GM10847 (cell line): ENCODE measurements at regions not wholly inside any gene's neighbourhood (a gene's known extent, or its start where the extent isn't known, plus 50 kb on each side); places are given as distances from the start of the nearest gene placed in this dataset.

Source experiments
- POLR2A ChIP-seq: IDR thresholded peaks from 2 replicates; pipeline ENCODE4 v1.6.1; 2011; ENCODE audit not compliant: insufficient read length; ENCODE audit errors: extremely low read depth

DNA sequence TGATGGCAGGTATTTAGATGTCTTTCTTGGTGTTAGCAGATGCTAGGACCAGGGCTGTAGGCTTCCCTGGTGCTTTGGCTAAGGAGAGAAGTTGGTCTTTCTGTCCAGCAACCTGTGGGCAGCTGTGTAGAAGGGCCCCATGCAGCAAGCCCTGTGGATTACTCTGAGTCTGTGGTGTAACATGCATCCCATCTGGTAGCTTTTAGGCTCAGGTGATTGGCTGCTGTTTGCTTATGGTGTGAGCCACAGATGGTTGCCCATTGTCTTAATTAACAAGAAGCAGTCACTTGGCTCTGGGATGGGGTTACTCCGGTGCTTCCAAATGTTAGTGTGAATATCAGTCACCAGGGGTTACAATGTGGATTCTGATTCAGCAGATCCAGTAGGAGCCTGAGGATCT is 368.6 kb upstream of the C2CD4B start:
- no peak for TF ChIP-seq POLR2A

DNA sequence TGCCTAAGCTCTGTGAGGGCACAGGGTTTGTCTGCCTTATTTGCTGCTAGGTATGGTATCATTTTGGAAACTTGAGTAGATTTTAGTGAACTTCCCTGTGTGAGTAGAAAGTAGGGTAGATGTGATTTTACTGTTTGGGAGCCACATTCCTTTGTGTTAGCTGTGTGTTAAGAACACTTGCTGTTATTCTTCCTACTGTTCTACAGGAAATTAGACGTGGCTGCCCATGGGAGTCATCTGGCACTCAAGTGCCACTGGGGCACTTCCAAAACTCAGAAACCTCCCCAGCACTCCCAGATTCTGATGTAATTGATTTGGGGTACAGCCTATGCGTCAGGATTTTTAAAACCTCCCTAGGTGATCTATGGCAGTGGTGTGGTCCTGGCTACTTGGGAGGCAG is 369.9 kb upstream of the C2CD4B start:
- no peak for TF ChIP-seq POLR2A

DNA sequence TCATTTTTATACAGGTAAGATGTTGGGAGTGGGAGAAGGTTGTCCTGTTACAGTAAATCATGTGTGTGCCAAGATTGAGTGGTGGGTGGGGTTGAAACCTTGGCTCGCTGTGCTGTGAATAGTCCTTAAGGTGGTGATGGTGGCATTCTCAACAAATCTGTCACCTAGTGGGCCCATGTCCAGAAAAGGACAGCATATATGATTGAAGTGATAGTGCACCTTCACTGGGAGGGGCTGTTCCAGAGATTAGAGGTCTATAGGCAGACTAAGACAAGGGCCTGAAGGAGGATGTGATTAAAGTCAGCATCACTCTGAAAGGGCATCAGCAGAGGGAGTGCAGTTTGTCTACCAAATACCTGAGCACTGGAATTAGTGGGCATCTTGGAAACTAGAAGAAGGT is 374.2 kb upstream of the C2CD4B start:
- TF ChIP-seq POLR2A = no peak

DNA sequence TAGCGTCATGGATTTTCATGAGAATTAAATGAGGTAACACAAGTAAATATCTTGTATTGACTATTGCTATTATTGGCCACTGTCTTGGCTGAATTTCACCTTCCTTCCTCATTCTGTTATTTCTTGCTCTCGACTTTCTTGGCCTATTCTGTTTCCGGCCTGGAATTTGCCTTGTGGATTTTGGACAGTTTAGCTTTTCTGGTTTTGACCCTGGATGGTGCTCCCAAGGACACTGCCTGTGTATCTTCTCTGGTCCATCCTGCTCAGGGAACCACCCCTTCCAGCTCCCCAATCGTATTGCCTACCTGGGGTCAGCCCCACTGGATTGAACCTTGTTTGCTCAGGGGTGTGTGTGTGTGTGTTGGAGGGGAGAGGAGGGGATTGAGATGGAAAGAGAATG is 376.2 kb upstream of the C2CD4B start:
- TF ChIP-seq POLR2A = no peak

DNA sequence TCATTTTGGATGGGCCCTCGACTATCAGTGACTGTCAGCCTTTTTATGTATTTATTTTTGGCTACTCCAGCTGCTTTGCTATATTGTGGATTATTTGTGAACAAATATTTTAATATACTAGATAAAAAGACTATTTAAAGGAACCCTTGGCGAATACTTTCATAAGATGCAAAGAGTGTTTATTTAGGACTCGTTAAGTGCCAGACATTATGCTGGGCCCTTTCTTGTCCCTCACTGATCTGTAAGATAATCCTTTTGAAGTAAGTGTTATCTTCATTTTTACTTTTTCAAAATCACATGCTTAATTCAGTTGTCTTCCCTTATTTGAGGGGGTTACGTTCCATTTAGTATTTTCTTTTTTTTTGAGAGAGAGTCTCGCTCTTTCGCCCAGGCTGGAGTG is 376.8 kb upstream of the C2CD4B start:
- TF ChIP-seq POLR2A = no peak

DNA sequence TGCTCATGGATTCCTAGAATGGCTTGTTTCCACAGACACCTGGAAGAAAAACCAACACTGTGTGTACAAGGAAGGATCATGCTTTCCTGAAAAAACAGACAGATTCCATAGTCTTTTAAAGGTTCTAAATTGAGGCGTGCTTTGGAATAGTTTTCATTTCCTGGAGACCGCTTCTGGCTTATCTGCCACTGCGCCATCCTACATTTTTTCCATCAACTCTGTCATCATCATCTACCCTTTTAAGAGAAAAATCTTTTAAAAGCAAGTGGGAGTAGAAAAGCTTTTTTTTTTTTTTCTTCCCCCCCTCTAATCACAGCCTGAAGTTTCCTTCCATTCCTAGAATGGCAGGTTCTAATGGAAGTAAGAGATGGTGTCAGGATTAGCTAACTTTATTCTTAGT is 379.4 kb upstream of the C2CD4B start:
- no peak for TF ChIP-seq POLR2A

DNA sequence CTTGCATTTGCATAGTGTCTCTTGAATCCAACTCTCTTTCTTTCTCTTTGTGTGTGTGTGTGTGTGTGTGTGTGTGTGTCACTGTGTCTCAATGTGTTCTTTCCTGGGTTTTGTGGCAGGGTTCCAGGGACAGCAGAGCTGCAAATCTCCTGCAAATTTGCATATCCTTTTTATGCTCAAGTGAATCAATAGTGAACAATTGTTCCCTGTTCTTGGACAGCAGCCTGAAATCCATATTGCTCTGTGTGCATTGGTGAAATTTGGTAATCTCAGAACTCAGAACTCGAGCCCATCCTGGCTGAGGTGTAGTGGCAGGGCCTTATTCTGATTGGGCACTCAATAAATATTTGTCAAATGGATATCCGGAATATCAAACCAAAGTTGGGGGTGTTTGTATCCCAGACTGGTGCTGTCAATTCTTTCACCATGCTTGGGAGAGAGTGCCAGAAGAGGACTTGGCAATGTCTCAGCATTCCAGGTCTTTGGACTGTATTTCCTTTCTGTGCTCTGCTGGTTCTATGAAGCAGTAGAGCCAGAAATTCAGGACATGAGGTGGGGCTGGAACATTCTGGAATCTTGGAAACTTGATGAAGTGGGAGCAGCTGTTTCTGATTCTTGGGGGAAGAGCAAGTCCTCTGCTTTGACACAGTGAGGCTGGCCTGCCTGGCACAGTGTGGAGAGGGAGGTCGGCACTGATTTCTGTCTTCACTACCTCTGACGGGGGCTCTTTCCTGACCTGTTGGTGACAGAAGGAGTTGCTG is 380.6 kb upstream of the C2CD4B start:
- no peak for TF ChIP-seq POLR2A

DNA sequence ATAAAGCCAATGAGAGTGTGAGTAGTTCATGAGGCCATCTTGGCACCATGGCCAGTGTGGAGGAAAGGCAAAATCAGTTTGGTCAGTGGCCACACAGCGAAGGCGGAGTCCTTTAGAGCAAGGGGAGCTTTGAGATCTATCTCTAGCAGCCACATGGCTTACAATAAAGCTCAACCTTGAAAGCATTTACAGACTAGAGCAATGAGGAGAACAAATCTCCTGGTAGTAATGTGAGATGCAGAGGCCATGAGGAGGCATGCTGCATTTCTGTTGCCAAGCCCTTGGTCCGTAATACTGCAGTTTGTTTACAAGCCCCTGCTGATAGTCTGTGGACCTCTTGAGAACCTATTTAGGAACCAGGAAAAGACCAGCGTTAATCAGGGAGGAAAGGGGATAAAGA is 381.5 kb upstream of the C2CD4B start:
- TF ChIP-seq POLR2A = no peak

DNA sequence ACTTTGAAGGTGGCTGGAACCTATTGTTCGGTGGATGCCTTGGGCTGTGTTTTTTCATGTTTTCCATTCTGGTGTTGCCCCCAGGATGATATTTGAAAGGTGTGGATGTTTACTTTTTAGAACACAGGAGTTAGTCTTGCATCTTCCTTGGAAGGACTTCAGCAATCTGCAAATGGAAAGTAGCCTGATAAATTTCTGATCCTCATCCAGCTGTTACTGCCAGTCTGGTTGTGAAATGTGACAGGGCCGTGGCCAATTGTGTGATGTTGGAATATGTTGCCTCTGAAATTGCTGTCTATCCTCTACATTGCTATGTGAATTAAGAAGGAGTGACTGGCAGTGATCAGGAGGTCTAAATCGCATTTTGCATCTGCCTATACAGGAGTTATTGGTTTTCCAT is 382.5 kb upstream of the C2CD4B start:
- no peak for TF ChIP-seq POLR2A

DNA sequence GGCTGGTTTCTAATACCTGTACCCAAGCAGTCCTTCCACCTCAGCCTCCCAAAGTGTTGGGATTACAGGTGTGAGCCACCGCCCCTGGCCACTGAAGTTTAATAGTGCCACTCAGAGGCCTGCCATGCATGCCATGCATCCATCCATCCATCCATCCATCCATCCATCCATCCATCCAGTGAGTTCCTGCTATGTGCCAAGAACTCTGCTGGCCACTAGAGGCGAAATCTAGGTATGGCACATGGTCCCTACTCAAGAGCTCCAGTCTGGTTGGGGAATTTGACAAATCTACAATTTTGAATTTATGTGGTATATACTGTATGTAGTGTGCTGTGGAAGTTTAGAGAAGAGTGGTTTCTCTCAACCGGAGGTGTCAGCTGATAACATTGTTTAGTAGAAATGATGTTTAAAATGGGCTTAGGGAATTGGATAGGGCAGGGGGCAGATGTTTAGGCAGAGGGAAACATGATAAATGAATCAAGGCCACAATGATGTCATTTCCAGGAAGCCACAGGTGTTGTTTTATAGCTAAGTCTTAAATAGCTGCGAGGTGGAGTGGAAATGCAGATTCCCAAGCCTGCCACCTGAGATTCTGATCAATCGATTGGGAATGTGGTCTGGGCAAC is 384.4 kb upstream of the C2CD4B start:
- TF ChIP-seq POLR2A = no peak

DNA sequence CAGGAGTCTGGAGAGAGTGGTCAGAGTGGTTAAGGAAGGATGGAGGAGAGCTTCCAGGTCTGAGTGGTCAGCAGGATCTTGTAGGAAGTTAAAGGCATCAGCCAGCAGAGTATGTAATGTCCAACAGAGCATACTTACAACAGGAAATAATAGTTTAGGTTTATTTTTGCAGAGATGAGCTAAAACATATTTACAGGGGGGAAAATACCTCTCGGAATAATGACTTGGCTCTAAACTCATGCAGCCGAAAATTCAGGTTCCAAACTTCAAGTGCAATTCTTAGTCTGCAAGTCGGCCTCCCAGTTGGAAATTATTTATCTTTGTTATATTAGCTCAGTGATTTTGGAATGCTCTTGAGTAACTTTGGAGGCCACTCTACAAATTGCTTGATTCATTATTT is 385.0 kb upstream of the C2CD4B start:
- no peak for TF ChIP-seq POLR2A

DNA sequence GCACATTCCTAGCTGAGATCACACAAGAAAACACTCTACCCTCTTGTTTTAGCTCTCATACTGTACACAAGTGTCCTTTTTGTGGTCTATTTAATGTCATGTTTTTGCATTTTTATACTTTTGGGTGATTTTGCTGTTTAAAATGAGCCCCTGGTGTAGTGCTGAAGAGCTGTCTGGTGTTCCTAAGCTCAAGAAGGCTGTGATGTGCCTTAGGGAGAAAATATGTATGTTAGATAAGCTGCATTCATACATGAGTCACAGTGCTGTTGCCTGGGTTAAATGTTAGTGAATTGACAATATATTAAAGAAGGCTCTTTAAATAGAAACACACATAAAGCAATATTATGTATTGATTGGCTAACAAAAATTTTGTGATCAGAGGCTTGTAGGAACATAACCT is 387.4 kb upstream of the C2CD4B start:
- no peak for TF ChIP-seq POLR2A

DNA sequence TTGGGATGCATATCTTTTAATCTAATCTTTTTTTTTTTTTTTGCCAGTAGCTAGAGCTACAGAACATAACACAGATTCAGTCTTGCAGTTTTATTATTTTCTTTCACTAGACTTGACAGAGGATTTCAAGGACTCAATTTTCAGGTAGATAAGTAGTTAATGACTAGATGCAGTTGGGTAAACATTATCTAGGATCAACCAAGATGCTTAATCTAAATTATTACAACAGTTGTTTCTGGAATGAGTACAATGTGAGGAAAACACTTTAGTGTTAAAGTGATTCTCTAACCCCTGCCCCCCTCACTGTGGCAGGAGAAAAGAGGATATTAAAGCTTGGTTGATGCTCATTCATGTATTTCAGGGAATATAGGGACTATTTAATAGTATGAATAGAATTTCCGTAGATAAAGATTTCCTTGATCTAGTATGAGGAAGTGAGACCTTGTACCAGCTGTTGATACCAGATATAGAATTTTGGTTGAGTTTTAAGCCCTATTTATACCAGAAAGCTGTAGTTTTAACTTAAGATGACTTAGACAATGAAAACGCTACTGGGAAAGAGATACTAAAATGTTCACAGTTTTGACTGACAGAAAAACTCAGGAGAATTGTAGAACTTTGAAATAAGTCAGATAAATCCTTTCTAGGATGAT is 389.0 kb upstream of the C2CD4B start:
- no peak for TF ChIP-seq POLR2A

DNA sequence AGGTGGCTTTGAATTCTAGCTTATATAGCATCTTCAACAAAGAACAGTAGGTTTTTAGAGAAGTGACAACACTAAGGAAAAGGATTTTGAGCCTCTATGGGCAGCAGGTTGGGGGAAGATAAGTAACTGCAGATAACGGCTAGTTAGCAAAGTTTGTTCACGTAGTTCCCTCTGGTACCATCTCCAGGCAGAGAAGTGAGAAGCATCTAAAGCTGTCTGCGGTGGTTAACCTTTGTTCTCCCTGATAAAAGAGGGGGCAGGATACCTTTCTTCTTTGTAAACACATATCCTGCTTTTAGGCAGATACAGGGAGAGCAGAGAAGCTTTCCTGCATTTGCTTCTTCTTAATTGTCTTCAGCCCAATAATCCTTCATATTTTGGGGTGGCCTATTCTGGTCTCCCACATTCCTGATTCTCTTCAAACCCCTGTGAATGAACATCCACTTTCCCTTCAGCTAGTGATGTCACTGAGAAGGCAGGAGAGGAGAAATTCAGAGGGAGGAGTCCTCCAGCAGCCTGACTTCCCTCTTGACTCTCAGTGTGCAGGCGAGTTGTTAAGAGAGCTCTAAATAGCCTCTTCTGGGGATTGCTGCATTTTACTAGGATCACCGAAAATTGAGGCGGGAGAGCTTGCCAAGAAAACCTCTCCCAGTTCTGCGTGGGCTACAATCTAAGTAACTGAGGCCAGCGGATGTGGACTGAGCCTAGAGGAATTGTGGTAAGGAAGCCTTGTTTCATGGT is 393.7 kb upstream of the C2CD4B start:
- TF ChIP-seq POLR2A = no peak

DNA sequence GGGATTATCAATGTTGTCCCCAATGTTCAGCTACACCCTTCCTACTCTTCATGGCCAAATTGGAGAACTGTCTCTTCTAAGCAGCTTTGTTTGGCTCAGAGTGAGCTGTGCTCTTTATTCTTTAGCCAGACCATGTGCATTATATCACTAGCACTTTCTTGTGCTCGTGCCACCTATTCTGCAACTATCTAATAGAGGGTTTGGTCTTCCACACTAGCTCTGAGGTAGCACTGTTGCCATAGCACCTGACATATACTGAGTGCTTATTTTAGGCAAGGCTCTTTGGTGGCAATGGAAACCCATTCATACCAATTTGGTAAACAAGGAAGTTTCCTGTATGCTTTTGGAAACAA is 394.3 kb upstream of the C2CD4B start:
- no peak for TF ChIP-seq POLR2A

DNA sequence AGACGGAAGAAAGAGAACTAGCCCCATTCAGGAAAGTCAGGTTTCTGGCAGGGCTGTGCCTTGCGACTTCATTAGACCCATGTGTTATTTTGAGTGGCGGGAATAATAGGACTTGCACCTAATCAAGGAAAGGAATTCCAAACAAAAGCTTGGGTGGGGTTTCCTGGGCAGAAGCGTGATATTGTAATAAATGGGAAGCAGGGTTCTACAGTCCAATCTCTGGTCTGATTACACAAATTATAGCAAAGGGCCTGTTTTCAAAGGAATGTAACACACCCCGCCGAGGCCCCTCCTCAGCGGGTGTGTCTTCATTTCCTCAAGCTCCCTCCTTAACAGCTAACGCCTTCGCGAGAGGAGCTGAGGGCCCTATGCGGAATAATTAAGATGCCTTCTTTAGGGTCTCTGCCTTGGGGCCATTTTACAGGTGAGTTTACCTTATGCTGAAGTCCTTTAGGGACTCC is 396.0 kb upstream of the C2CD4B start:
- TF ChIP-seq POLR2A = no peak
